ENCODE measurements at regions not wholly inside any gene's neighbourhood (a gene's known extent, or its start where the extent isn't known, plus 50 kb on each side); places are given as distances from the start of the nearest gene placed in this dataset.

- TF ChIP-seq CTCF (conservative IDR thresholded peaks at IDR 0.05; ENCODE audit: low read length) (no peak), EZH2phosphoT487 (IDR thresholded peaks at IDR 0.05; ENCODE audit: borderline replicate concordance) (no peak)
Measured at GRCh38 chr10:85168243-85168642, 839.9 kb downstream of the CCSER2 start.

Data from Loucy (cell line).